ENCODE measurements at regions not wholly inside any gene's neighbourhood (a gene's known extent, or its start where the extent isn't known, plus 50 kb on each side); places are given as distances from the start of the nearest gene placed in this dataset.
A peak's percentile ranks its signal among the peaks of the same experiment; 100 is the strongest.
"Not testable (repeated sequence)": the region's sequence is repeated elsewhere in the genome, so short reads cannot be mapped to it uniquely, and the experiment has no call there.

- DNase-seq = no peak
These were observed 373.7 kb downstream of the HACE1 start for GRCh38 chr6:104486035-104486434.

GRCh38 chr6:104484626-104485025, 375.1 kb downstream of the HACE1 start:
- no peak for DNase-seq

- DNase-seq = no peak
These were observed 375.5 kb downstream of the HACE1 start for GRCh38 chr6:104484191-104484590.

GRCh38 chr6:104483225-104483834, 376.4 kb downstream of the HACE1 start:
- DNase-seq = peak; percentile 37

GRCh38 chr6:104477569-104477968, 382.1 kb downstream of the HACE1 start:
- DNase-seq = no peak

GRCh38 chr6:104473021-104473429, 386.7 kb downstream of the HACE1 start:
- DNase-seq = no peak

GRCh38 chr6:104472021-104472901, 387.5 kb downstream of the HACE1 start:
- DNase-seq = peak; percentile 84

GRCh38 chr6:104466306-104466705, 393.4 kb downstream of the HACE1 start:
- no peak for DNase-seq

- DNase-seq = no peak
These were observed 396.7 kb downstream of the HACE1 start for GRCh38 chr6:104462811-104463599.

GRCh38 chr6:104460738-104461483, 398.8 kb downstream of the HACE1 start:
- DNase-seq = no peak

GRCh38 chr6:104459543-104459942, 400.2 kb downstream of the HACE1 start:
- DNase-seq = no peak

GRCh38 chr6:104449918-104450317, 409.8 kb downstream of the HACE1 start:
- DNase-seq = no peak

GRCh38 chr6:104446101-104447080, 413.3 kb downstream of the HACE1 start:
- DNase-seq = not testable (repeated sequence)

GRCh38 chr6:104434519-104434918, 425.2 kb downstream of the HACE1 start:
- no peak for DNase-seq

GRCh38 chr6:104431096-104431495, 428.6 kb downstream of the HACE1 start:
- no peak for DNase-seq

- DNase-seq = no peak
These were observed 431.5 kb downstream of the HACE1 start for GRCh38 chr6:104428184-104428583.

GRCh38 chr6:104423691-104424090, 436.0 kb downstream of the HACE1 start:
- DNase-seq = no peak

GRCh38 chr6:104421650-104422049, 438.1 kb downstream of the HACE1 start:
- DNase-seq = no peak

GRCh38 chr6:104418839-104419238, 440.9 kb downstream of the HACE1 start:
- no peak for DNase-seq

- no peak for DNase-seq
These were observed 441.6 kb downstream of the HACE1 start for GRCh38 chr6:104418125-104418524.

- no peak for DNase-seq
These were observed 445.0 kb downstream of the HACE1 start for GRCh38 chr6:104414723-104415122.

- DNase-seq = no peak
These were observed 446.0 kb downstream of the HACE1 start for GRCh38 chr6:104413767-104414166.
